ENCODE measurements at regions not wholly inside any gene's neighbourhood (a gene's known extent, or its start where the extent isn't known, plus 50 kb on each side); places are given as distances from the start of the nearest gene placed in this dataset.

DNA sequence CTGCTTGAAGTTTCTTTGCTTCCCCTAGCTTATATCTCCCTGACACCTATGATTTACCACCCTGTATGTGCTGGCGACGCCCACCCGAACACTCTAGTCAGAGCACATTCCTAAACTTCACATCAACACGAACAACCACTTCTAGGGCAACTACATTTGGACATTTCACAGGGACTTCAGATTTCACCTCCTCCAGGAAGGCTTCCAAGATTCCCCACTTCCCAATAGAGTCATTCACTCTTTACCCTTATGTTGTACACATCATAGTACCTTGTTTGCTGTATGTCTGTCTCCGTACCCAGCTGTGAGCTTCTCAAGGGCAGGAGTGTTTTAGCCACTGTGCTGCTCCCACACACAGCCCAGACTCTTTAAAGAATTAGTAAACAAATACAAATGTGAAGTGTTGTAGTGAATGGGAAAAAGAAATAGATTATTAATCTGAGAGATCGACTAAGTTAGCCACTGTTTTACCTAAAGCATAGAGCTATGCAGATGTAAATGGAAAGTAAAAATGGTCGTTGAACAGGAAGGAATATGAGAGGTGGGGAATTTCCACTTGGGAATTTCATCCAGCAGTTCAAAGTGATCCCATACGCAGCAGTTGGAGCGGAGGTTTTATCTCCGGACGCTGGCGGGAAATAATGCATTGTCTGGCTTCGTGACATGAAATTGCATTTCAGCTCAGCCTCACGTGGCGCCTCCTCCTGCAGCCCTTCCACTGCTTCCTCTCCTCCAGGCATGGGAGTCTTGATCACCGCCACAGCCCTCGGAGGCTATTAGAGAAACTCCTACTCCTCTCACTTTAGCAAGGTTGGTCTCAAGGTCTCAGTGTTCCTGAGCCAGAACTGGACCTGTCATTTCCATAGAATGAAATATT is 233.4 kb upstream of the COPS8 start:
- intact Hi-C loops (cut with DNase I), result no loop called here
- ATAC-seq (peak in 1 of 2 donors; percentile 36), DNase-seq (peak; percentile 42)

DNA sequence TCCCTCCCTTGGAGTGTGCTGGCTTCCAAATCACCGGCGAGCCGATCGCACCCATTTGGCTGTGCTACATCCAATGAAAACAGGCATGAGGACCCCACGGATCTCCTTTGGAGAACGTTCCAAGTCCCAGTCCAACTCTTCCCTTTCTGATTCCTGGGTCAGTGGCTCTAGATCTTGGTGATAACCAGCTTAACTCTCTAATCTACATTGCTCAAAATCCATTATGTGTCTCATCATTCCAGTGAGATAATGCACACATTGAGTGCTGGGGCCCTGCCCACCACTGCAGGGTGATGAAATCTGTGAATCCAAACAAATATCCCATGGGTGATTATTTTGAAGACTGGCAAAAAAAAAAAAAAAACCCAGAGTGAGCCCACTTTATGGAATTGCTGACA is 232.7 kb upstream of the COPS8 start:
- no peak for DNase-seq
- intact Hi-C loops (cut with DNase I), result no loop called here
- no peak for ATAC-seq

DNA sequence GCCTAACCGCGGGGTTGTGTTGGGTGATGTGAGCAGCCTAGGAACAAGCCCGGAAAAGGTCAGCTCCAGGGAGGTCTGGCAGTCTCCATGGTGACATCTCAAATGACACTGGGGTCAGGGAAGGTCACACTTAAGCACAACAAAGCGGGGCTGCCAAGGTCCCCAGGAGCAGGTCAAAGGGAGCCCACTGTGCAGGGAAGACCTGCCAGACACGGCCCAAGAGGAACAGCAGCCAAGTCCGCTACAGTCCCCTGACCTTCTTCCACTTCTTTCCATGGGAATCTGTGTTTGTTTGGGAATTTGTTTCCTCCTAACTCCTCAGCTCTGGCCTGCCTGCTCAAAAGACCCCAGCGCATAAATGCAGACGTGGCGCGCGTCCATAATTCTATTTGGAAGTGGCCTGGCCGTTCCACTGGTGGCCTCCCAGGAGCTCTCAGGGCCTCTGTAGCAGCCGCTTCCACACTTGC is 232.1 kb upstream of the COPS8 start:
- no peak for DNase-seq
- ATAC-seq, result peak; percentile 19 to 44
- intact Hi-C loops (cut with DNase I), result no loop called here

DNA sequence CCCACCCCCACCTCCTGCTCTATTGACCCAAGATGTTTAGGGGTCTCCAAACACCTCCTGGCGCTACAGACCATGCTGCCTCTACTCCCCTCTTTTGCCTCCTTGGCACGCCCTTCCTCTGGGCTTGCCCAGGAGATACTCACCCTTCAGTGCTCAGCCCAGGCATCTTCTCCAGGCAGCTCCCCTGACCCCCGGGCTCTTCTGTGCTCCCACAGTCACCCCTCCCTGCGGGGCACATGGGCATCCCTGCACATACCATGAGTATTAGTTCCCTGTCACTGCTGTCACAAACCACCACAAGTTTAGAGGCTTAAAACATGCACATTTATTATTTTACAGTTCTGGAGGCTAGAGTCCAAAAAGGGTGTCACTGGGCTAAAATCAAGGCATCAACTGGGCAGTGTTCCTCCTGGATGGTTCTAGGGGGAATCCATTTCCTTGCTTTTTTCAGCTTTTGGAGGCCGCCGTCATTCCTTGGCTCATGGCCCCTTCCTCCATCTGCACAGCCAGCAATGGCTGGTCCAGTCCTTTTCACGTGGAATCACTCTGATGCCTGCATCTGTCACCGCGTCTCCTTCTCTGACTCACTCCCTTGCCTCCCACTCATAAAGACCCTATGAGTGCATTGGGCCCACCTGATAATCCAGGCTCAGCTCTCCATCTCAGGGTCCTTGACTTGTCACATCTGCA is 230.4 kb upstream of the COPS8 start:
- no peak for ATAC-seq
- intact Hi-C loops (cut with DNase I), result no loop called here
- no peak for DNase-seq

DNA sequence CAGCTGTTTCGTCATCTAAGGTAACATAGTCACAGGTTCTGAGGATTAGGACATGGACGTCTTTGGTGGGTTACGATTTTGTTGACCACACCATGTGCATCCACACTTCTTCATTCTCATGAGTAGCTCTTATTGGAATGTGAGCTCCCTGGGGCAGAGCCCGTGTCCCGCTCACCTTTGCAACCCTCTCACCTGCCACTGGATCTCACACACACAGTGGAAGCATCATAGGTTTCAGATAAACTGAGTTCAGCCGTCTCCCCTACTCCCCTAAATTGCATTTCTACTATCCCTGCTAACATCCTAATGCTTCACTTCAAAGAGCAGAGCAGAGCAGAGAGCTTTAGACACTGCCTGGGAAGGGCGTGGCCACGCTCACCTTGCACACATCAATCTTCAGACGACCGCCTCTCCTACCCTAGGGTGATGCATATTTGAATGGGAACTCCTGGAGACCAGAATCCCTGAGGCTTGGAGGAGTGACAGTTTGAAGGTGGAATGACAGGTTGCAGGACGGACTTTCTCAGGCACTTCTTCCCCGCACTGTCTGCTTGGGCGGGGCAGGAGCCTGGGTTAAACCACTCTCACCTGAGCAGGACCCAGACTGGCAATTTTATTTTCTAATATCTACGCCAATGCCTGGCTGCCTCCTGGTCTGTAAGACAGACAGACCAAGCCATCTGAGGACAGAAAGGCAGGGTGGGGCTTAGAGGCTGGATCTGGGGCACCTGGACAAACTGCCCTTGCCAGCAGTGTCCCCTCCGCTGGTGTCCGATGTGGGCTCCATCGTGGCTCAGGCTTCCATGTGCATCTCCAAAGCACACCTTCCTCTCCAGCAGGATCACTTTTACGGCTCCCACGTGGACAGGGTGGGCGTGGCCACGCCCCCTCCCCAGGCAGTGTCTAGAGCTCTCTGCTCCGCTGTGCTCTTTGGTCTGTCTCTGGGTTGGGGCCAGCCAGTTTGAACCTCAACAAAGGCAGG is 229.5 kb upstream of the COPS8 start:
- intact Hi-C loops (cut with DNase I), result no loop called here
- DNase-seq, result no peak
- ATAC-seq, result no peak

DNA sequence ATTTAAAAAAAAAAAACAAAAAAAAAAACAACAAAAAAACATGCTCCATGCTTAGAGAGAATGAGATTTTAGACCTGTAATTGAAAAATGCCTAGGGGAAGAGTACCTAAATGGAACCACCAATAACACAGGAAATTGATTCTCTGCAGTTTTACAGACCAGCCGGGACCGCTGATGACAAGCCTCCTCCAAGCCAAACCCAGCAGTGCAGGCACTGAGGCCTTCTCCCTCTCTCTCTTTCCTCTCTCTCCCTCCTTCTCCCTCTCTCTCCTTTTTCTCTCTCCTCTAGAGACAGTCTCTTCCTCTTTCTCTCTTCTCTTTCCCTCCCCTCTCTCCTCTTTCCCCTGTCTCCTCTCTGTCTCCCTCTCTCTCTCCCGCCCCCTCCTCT is 228.8 kb upstream of the COPS8 start:
- no peak for DNase-seq
- intact Hi-C loops (cut with DNase I), result no loop called here
- no peak for ATAC-seq

DNA sequence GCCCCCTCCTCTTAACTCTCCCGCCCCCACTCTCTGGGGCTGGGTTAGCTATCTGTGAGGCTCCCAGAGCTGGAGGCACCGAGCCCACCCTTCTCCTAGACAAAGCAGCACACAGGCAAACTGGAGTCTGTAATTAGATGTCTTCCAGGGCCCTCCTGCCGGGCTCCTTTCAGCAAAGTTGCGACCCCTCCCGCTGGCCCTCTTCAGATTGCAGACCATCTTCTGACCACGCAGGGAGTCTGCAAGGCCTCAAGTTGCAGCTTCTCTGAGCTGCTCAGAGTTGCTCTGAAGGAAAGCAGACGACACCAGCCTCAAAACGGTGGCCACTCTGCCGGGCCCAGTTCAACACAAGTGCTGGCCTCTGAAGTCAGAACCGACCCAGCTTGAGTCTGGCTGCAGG is 228.4 kb upstream of the COPS8 start:
- ATAC-seq (no peak), DNase-seq (no peak)
- intact Hi-C loops (cut with DNase I), result no loop called here

DNA sequence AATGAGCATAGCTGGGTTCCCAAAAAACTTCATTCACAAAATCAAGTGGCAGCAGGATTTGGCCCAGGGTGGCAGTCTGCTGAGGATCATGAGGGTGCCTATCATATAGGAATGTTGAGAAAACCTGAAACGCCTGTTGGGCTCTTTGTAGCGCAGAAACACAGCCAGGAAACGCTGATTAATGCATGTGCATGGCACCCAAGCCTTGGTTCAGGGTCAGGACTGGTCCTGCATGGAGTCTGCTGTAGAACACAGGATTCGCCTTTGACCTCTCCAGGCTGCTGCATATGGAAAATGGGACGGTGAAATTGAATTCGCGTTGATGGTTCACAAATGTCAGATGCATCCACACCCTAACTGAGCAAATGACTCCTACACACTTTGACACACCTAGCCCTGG is 227.9 kb upstream of the COPS8 start:
- ATAC-seq, result no peak
- intact Hi-C loops (cut with DNase I), result no loop called here
- DNase-seq, result no peak

DNA sequence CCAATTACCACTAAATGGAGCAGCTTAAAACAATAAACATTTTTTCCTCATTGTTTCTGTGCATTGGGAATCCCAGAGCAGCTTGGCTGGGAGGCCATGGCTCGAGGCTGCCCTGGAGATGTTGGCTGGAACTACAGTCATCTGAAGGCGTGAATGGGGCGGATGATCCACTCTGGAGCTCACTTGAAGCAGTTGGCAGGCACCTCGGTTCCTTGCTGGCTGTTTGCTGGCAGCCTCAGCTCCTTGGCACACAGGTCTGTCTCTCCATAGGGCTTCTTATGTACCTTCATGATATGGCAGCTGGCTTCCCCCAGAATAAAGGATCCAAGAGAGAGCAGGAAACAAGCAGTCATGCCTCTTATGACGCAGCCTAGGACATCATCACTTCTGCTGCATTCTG is 227.0 kb upstream of the COPS8 start:
- intact Hi-C loops (cut with DNase I), result no loop called here
- DNase-seq (no peak), ATAC-seq (no peak)

DNA sequence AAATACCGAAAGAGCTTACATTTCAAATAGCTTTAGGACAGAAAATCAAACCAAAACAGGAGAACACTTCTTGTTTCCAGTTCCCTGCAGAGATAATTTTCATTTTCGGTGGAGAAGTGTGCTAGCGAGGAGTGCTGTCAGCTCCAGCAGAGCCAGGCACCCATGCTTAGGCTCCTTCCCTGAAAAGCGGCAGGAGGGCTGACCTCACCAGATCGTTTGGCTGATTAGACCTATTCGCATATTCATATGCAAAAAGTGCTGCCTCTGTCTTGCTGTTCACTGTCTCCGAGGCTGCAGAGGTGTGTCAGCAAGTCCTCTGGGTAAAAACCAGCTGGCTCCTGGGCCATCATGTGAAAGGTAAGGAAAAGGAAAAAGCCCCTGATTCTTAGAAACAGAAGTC is 225.8 kb upstream of the COPS8 start:
- intact Hi-C loops (cut with DNase I), result no loop called here
- ATAC-seq (no peak), DNase-seq (no peak)

DNA sequence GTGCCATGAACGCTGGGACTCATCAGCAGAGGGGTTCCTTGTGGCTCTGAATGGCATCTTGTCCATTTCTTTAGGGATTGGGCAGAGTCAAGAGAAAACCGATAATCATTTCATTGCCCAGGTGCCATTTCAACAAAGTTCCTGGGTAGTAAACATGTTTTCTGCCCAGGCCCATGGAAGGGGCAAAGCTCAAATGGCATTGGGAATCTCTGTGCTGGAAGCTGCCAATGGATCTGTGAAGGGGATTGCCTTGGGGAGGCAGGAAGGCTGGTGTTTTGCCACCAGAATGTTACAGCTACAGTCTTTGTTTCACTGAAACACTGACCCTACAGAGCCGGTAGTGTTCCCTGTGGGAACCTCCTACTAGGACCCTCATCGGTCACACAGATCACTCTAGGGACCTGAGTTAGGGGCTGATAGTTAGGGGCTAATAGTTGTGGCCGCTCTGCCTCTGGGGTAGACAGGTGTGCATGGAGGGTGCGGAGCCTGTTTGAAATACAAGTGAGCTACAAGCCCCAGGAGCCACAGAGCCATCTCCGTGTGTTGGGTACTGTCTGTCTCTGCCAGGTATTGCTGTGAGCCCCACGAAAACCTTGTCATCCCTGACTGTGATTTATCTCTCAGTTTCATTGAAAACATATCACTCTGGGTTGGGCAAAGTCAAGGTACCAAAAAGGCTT is 224.4 kb upstream of the COPS8 start:
- ATAC-seq, result no peak
- no peak for DNase-seq
- intact Hi-C loops (cut with DNase I), result no loop called here

DNA sequence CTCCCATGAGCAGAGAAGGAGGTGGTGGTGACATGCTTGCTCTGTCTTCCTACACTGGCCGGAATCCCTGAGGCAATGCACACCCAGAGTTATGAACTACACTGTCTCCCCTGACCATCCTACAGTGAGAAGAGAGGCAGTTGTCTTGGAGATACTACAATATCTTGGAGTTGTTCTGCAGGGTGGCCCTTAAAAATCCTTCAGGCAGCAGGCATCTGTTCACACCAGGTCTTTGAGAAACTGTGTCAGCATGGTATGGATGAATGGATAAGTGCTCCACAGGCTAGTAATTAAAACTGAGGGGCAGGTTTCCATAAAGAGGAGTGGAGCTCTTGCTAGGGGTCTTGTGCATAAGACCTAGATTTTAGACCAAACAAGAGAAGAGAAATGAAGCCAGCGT is 223.7 kb upstream of the COPS8 start:
- ATAC-seq, result no peak
- intact Hi-C loops (cut with DNase I), result no loop called here
- no peak for DNase-seq

DNA sequence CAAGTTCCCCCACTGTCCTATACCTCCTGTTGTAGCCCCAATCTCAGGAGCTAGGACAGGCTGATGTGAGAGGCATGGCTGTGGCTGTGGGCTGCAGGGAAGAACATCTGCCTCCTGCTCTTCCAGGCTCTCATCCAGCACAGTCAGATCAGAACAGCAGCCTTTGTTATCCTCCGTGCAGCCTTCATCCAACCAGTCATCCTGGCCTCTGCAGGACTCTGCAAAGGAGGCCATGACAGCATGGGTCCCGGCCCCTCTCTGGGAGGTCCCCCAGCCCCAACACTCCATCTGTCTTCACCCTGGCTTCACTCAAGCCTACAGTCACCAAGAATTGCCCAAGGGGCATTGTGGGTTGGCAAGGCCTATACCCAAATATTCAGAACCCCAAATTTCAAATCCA is 223.2 kb upstream of the COPS8 start:
- DNase-seq, result no peak
- ATAC-seq, result no peak
- intact Hi-C loops (cut with DNase I), result no loop called here

DNA sequence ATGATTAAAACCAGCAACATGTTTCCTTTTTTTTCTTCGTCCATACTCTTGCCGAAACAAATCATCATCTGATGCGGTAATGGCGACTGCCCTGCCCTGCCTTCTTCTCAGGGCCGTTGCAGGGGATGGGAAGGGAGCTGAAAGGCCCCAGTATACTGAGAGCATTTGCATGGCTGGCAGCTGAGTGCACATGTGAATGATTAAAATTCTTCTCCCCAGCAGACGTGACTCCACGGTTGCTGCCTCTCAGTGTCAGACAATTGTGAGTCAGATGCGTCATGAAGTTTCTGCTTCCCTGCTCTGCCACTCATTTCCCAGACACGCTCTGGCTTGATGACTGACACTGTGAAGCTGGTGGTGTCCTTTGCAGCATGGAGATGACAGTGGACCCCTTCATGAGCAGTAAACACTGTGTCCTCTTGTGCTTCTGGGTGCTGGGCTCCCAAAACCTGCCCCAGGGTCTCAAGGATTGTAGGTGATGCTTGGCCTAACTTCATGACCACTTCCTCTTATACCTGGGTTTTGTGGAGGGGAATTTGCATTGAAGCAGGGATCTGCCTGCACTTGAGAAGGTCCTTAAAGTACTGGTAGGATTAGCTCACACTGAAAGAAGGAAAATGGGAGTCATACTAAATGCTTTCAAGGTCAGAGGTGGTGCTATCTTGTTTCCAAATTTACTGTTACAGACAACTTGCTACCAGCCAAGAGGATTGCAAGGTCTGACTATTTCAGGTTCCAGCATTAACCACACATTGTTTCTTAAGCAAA is 222.5 kb upstream of the COPS8 start:
- ATAC-seq, result no peak
- intact Hi-C loops (cut with DNase I), result no loop called here
- no peak for DNase-seq

DNA sequence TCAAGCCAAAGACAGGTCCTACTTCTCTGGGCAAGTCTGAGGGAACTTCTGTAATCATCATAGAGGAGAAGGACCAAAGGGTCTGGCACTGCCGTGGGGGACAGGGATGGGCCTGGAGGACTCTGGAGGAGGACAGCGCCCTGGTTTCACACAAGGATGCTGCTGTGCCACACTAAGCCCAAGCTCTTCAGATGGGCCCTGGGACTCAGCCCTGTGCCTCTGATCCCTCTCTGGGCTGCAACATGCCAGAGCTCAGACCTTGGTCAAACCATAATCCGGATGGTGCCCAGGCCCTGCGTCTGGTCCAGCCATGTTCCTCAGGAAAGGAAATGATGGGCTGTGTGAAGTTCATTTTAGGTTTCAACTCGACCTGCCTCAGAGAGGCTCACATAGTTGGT is 222.0 kb upstream of the COPS8 start:
- intact Hi-C loops (cut with DNase I), result no loop called here
- ATAC-seq (no peak), DNase-seq (no peak)

DNA sequence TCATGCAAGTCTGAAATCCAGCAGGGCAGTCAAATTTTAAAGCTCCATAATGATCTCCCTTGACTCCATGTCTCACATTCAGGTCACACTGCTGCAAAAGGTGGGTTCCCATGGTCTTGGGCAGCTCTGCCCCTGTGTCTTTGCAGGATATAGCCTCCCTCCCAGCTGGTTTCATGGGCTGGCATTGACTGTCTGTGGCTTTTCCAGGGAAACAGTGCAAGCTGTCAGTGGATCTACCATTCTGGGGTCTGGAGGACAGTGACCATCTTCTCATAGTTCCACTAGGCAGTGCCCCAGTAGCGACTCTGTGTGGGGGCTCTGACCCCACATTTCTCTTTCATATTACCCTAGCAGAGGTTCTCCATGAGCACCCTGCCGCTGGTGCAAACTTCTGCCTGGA is 220.6 kb upstream of the COPS8 start:
- no peak for DNase-seq
- intact Hi-C loops (cut with DNase I), result no loop called here
- no peak for ATAC-seq

DNA sequence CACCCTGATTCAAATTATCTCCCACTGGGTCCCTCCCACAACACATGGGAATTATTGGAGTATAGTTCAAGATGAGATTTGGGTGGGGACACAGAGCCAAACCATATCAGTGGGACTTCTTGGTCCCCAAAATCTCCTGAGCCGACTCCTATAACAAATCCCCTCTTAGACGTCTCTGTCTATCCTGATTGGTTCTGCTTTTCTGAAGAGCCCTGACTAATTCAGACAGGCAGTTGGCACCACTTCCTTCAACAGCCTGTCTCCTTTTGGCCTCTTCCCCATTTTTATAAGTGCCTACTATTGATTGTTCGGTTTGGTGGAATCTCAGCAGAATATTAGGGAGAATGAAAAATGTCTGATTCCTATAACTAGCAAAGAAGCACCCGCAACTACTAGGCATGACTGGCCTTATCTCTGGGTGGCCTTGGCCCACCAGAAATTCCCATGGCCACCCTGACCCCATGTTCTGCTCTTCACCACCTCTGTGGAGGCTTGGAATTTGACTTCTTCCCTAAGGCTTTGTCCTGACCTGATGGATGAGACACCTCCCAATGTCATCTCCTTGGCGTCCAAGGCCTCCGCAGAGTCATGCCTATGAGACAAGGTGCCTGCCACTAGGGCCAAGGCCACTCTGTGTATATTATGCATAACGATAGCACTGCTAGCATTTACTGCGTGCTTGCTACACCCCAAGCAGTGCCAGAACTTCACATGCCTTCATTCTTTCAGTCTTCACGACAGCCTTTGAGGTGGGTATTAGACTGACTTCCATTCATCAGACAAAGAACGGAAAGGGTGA is 218.9 kb upstream of the COPS8 start:
- peak in 1 of 2 donors; percentile 32 for ATAC-seq
- no peak for DNase-seq
- intact Hi-C loops (cut with DNase I), result no loop called here
